ENCODE measurements at regions not wholly inside any gene's neighbourhood (a gene's known extent, or its start where the extent isn't known, plus 50 kb on each side); places are given as distances from the start of the nearest gene placed in this dataset.

- DNase-seq (ENCODE audit: low read depth): no peak
- Histone ChIP-seq H3K27me3 (ENCODE audit: control insufficient read depth, insufficient read depth, low read length) (no peaks in the 10 kb centered on the region), H3K4me3 (ENCODE audit: low read depth, low read length) (no peak overlapping the region), H3K36me3 (ENCODE audit: control insufficient read depth, insufficient read depth, low read length) (no peaks in the 10 kb centered on the region)
- TF ChIP-seq CTCF (IDR thresholded peaks at IDR 0.05; ENCODE audit: insufficient read depth, low read length, severe bottlenecking): no peak
- FAIRE-seq: no peak
Observed at GRCh38 chr11:112581747-112582146, 321.1 kb upstream of the PLET1 start.

GRCh38 chr11:112582366-112582765 lies 321.7 kb upstream of the PLET1 start:
- DNase-seq (ENCODE audit: low read depth): no peak
- TF ChIP-seq CTCF (IDR thresholded peaks at IDR 0.05; ENCODE audit: insufficient read depth, low read length, severe bottlenecking): no peak
- Histone ChIP-seq H3K36me3 (ENCODE audit: control insufficient read depth, insufficient read depth, low read length) (no peaks in the 10 kb centered on the region), H3K4me3 (ENCODE audit: low read depth, low read length) (no peak overlapping the region), H3K27me3 (ENCODE audit: control insufficient read depth, insufficient read depth, low read length) (no peaks in the 10 kb centered on the region)
- no peak for FAIRE-seq

GRCh38 chr11:112583261-112583893 lies 322.7 kb upstream of the PLET1 start:
- Histone ChIP-seq H3K4me3 (ENCODE audit: low read depth, low read length) (no peak overlapping the region), H3K27me3 (ENCODE audit: control insufficient read depth, insufficient read depth, low read length) (no peaks in the 10 kb centered on the region), H3K36me3 (ENCODE audit: control insufficient read depth, insufficient read depth, low read length) (no peaks in the 10 kb centered on the region)
- DNase-seq (ENCODE audit: low read depth): no peak
- no peak for FAIRE-seq
- TF ChIP-seq CTCF (IDR thresholded peaks at IDR 0.05; ENCODE audit: insufficient read depth, low read length, severe bottlenecking): no peak

- H3K36me3 ChIP-seq (ENCODE audit: control insufficient read depth, insufficient read depth, low read length): no peaks in the 10 kb centered on the region
- TF ChIP-seq CTCF (IDR thresholded peaks at IDR 0.05; ENCODE audit: insufficient read depth, low read length, severe bottlenecking): peak; percentile 50
- H3K27me3 ChIP-seq (ENCODE audit: control insufficient read depth, insufficient read depth, low read length): no peaks in the 10 kb centered on the region
- no peak overlapping the region for H3K4me3 ChIP-seq (ENCODE audit: low read depth, low read length)
- FAIRE-seq (no peak), DNase-seq (ENCODE audit: low read depth) (peak; percentile 39)
Observed at GRCh38 chr11:112584672-112585071, 324.0 kb upstream of the PLET1 start.

GRCh38 chr11:112587664-112588063 lies 327.0 kb upstream of the PLET1 start:
- DNase-seq (ENCODE audit: low read depth): no peak
- Histone ChIP-seq H3K4me3 (ENCODE audit: low read depth, low read length) (no peak overlapping the region), H3K36me3 (ENCODE audit: control insufficient read depth, insufficient read depth, low read length) (no peaks in the 10 kb centered on the region), H3K27me3 (ENCODE audit: control insufficient read depth, insufficient read depth, low read length) (no peaks in the 10 kb centered on the region)
- TF ChIP-seq CTCF (IDR thresholded peaks at IDR 0.05; ENCODE audit: insufficient read depth, low read length, severe bottlenecking): no peak
- no peak for FAIRE-seq

GRCh38 chr11:112588252-112588694 lies 327.6 kb upstream of the PLET1 start:
- no peak overlapping the region for H3K4me3 ChIP-seq (ENCODE audit: low read depth, low read length)
- no peaks in the 10 kb centered on the region for H3K36me3 ChIP-seq (ENCODE audit: control insufficient read depth, insufficient read depth, low read length)
- TF ChIP-seq CTCF (IDR thresholded peaks at IDR 0.05; ENCODE audit: insufficient read depth, low read length, severe bottlenecking): peak; percentile 63
- DNase-seq (ENCODE audit: low read depth) (peak; percentile 84), FAIRE-seq (no peak)
- H3K27me3 ChIP-seq (ENCODE audit: control insufficient read depth, insufficient read depth, low read length): no peaks in the 10 kb centered on the region

All from bronchial epithelial cell (primary cell).